Thoracic aorta (tissue), 2 donors: ENCODE measurements at regions not wholly inside any gene's neighbourhood (a gene's known extent, or its start where the extent isn't known, plus 50 kb on each side); places are given as distances from the start of the nearest gene placed in this dataset.

Experiments
- ATAC-seq: fragments of 150-250 bp; one replicate; pipeline ENCODE4 v1.8.0; 2017; ENCODE audit warnings: low read depth; ENCODE audit not compliant: insufficient number of reproducible peaks, low FRiP score
- DNase-seq: peaks from one replicate; pipeline ENCODE4 v3.0.0-alpha.2; 2020; ENCODE audit warnings: low spot score
- H3K27ac ChIP-seq, 2 donors: fragments of 200-600 bp; sonication (generic); 1 replicate in 1 of 2; 2 replicates in 1 of 2; pipeline ENCODE4 v1.5.1; 2016; ENCODE audit warnings: mild to moderate bottlenecking in 2 of 2, moderate library complexity in 2 of 2
- H3K27me3 ChIP-seq: fragments of 200-600 bp; sonication (generic); replicated peaks from 2 replicates; pipeline ENCODE4 v1.6.0; 2016; ENCODE audit warnings: mild to moderate bottlenecking; ENCODE audit not compliant: insufficient read depth
- H3K36me3 ChIP-seq: fragments of 200-600 bp; sonication (generic); one replicate; pipeline ENCODE4 v1.5.1; 2016
- H3K4me1 ChIP-seq, 2 donors: fragments of 200-600 bp; sonication (generic); 1 replicate in 1 of 2; 2 replicates in 1 of 2; pipeline versions ENCODE4 v1.5.1 to v1.6.0; 2016; ENCODE audit warnings: low read depth in 2 of 2, mild to moderate bottlenecking in 1 of 2; ENCODE audit not compliant: control insufficient read depth in 1 of 2
- H3K4me3 ChIP-seq: fragments of 200-600 bp; sonication (generic); 2 replicates; pipeline ENCODE4 v1.5.1; 2016; ENCODE audit warnings: mild to moderate bottlenecking
- H3K9me3 ChIP-seq: fragments of 200-600 bp; sonication (generic); 2 replicates; pipeline ENCODE4 v1.5.1; 2016
- CTCF ChIP-seq: fragments of 200-600 bp; sonication (generic); IDR thresholded peaks from one replicate; pipeline ENCODE4 v1.5.1; 2019; ENCODE audit warnings: antibody characterized with exemption

- no peaks in the 10 kb centered on the region for H3K4me1 ChIP-seq
- DNase-seq (no peak), ATAC-seq (no peak)
- H3K27ac ChIP-seq: no peak overlapping the region
- TF ChIP-seq CTCF: no peak
- no peaks in the 10 kb centered on the region for H3K27me3 ChIP-seq
- no peak overlapping the region for H3K4me3 ChIP-seq
- no peaks in the 10 kb centered on the region for H3K9me3 ChIP-seq
- H3K36me3 ChIP-seq: no peaks in the 10 kb centered on the region
Observed at GRCh38 chr10:105494944-105495343, 853.9 kb downstream of the SORCS3 start.

GRCh38 chr10:105494303-105494702, 853.2 kb downstream of the SORCS3 start:
- Histone ChIP-seq H3K36me3 (no peaks in the 10 kb centered on the region), H3K4me3 (no peak overlapping the region), H3K27ac (no peak overlapping the region), H3K4me1 (no peaks in the 10 kb centered on the region), H3K27me3 (no peaks in the 10 kb centered on the region), H3K9me3 (no peaks in the 10 kb centered on the region)
- DNase-seq: no peak
- ATAC-seq: no peak
- no peak for TF ChIP-seq CTCF

GRCh38 chr10:105473170-105473569, 832.1 kb downstream of the SORCS3 start:
- Histone ChIP-seq H3K4me3 (no peak overlapping the region), H3K9me3 (no peaks in the 10 kb centered on the region), H3K27ac (no peak overlapping the region), H3K27me3 (no peaks in the 10 kb centered on the region), H3K4me1 (no peaks in the 10 kb centered on the region), H3K36me3 (no peaks in the 10 kb centered on the region)
- DNase-seq: no peak
- no peak for ATAC-seq
- TF ChIP-seq CTCF: no peak

- no peak overlapping the region for H3K4me3 ChIP-seq
- no peak for ATAC-seq
- no peak for TF ChIP-seq CTCF
Observed at GRCh38 chr10:105468759-105469158, 827.7 kb downstream of the SORCS3 start.

GRCh38 chr10:105466521-105466920, 825.4 kb downstream of the SORCS3 start:
- no peak overlapping the region for H3K4me3 ChIP-seq
- H3K4me1 ChIP-seq: no peaks in the 10 kb centered on the region
- H3K36me3 ChIP-seq: no peaks in the 10 kb centered on the region
- no peaks in the 10 kb centered on the region for H3K27me3 ChIP-seq
- DNase-seq (no peak), ATAC-seq (no peak)
- no peak for TF ChIP-seq CTCF
- H3K9me3 ChIP-seq: no peaks in the 10 kb centered on the region
- H3K27ac ChIP-seq: no peak overlapping the region

More at GRCh38 chr10:105468759-105469158, 827.7 kb downstream of the SORCS3 start:
- Histone ChIP-seq H3K9me3 (no peaks in the 10 kb centered on the region), H3K4me1 (no peaks in the 10 kb centered on the region), H3K27ac (no peak overlapping the region), H3K27me3 (no peaks in the 10 kb centered on the region), H3K36me3 (no peaks in the 10 kb centered on the region)
- DNase-seq: no peak
